ENCODE measurements at regions not wholly inside any gene's neighbourhood (a gene's known extent, or its start where the extent isn't known, plus 50 kb on each side); places are given as distances from the start of the nearest gene placed in this dataset.

GRCh38 chr1:187959062-187959461 lies 1130.3 kb downstream of the PLA2G4A start:
- H3K4me2 ChIP-seq (ENCODE audit: low read depth, low read length) = no peak overlapping the region
- H3K9ac ChIP-seq (ENCODE audit: low read length) = no peak overlapping the region
- TF ChIP-seq EZH2 (optimal IDR thresholded peaks at IDR 0.05; ENCODE audit: low read depth, low read length) (no peak), EZH2phosphoT487 (IDR thresholded peaks at IDR 0.05; ENCODE audit: low read length) (no peak), CTCF (IDR thresholded peaks at IDR 0.05; ENCODE audit: low read length) (no peak)
- DNase-seq = no peak
- no peak overlapping the region for H3K4me3 ChIP-seq (ENCODE audit: low read length)
- no peaks in the 10 kb centered on the region for H3K4me1 ChIP-seq (ENCODE audit: low read length)
- H3K9me2 ChIP-seq (replicated peaks; ENCODE audit: insufficient read depth, low read length) = no peaks in the 10 kb centered on the region
- H3K27me3 ChIP-seq (replicated peaks; ENCODE audit: insufficient read depth, low read length) = no peaks in the 10 kb centered on the region
- no peaks in the 10 kb centered on the region for H3K79me2 ChIP-seq (ENCODE audit: low read length)
- H2AFZ ChIP-seq (ENCODE audit: low read length) = no peak overlapping the region
- H3K27ac ChIP-seq (ENCODE audit: low read length) = no peak overlapping the region
- H4K20me1 ChIP-seq (ENCODE audit: insufficient read depth, low read length) = no peaks in the 10 kb centered on the region
- H3F3A ChIP-seq (ENCODE audit: insufficient read depth, low read length) = no peaks in the 10 kb centered on the region
- no peaks in the 10 kb centered on the region for H3K9me3 ChIP-seq (replicated peaks; ENCODE audit: insufficient read depth, low read length)
- no peaks in the 10 kb centered on the region for H3K36me3 ChIP-seq (replicated peaks; ENCODE audit: insufficient read depth, low read length)

DNA sequence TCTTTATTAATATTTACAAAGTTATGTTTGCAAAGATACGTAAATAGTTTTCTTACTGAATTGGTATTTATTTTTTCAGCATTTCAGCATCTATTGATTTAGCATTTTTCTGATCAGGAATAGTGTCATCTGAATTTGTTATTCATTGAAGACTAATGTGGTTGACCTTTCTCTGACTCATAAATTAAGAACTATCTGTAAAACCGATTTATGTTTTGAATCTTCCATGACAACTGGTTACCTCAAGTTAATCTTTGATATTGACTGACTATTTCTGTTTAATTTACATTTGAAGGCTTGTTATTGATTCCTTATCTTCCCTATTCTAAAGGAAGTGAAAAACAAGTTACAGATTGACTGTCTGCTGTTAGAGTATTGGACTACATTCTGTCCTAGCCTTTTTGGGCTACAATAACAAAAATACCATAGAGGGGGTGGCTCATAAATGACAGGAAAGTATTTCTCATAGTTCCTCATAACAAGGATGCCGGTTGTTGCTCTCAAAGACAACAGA lies 1131.4 kb downstream of the PLA2G4A start:
- no peak overlapping the region for H2AFZ ChIP-seq (ENCODE audit: low read length)
- H3K36me3 ChIP-seq (replicated peaks; ENCODE audit: insufficient read depth, low read length) = no peaks in the 10 kb centered on the region
- no peak for TF ChIP-seq EZH2phosphoT487 (IDR thresholded peaks at IDR 0.05; ENCODE audit: low read length)
- no peak for TF ChIP-seq CTCF (IDR thresholded peaks at IDR 0.05; ENCODE audit: low read length)
- TF ChIP-seq EZH2 (optimal IDR thresholded peaks at IDR 0.05; ENCODE audit: low read depth, low read length) = no peak
- no peak overlapping the region for H3K4me2 ChIP-seq (ENCODE audit: low read depth, low read length)
- H3K4me3 ChIP-seq (ENCODE audit: low read length) = no peak overlapping the region
- H3K27me3 ChIP-seq (replicated peaks; ENCODE audit: insufficient read depth, low read length) = no peaks in the 10 kb centered on the region
- H3K27ac ChIP-seq (ENCODE audit: low read length) = no peak overlapping the region
- no peaks in the 10 kb centered on the region for H3K4me1 ChIP-seq (ENCODE audit: low read length)
- H4K20me1 ChIP-seq (ENCODE audit: insufficient read depth, low read length) = no peaks in the 10 kb centered on the region
- DNase-seq = no peak
- no peaks in the 10 kb centered on the region for H3K9me2 ChIP-seq (replicated peaks; ENCODE audit: insufficient read depth, low read length)
- H3K9me3 ChIP-seq (replicated peaks; ENCODE audit: insufficient read depth, low read length) = no peaks in the 10 kb centered on the region
- H3F3A ChIP-seq (ENCODE audit: insufficient read depth, low read length) = no peaks in the 10 kb centered on the region
- no peak overlapping the region for H3K9ac ChIP-seq (ENCODE audit: low read length)
- no peaks in the 10 kb centered on the region for H3K79me2 ChIP-seq (ENCODE audit: low read length)

DNA sequence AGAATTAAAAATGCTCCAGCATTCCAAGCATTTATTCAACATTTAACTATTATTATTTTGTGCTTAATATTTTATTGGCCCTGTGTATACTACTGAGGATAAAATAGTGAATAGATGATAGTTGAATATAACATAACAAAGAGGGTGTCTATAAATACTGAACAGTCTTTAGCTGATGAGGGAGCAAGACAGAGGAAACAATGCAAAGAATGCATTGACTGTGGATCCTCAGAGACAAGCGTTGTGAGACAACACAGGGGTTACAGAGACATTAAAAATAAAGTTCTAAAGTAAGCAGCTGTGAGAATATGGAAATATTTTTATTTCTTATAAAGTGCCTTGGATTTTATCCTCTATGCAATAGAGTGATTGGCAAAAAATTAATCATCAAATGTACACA lies 1133.1 kb downstream of the PLA2G4A start:
- Histone ChIP-seq H3K4me1 (ENCODE audit: low read length) (no peaks in the 10 kb centered on the region), H2AFZ (ENCODE audit: low read length) (no peak overlapping the region), H3K27me3 (replicated peaks; ENCODE audit: insufficient read depth, low read length) (no peaks in the 10 kb centered on the region), H3K36me3 (replicated peaks; ENCODE audit: insufficient read depth, low read length) (no peaks in the 10 kb centered on the region), H3K9ac (ENCODE audit: low read length) (no peak overlapping the region), H3F3A (ENCODE audit: insufficient read depth, low read length) (no peaks in the 10 kb centered on the region), H3K27ac (ENCODE audit: low read length) (no peak overlapping the region), H3K79me2 (ENCODE audit: low read length) (no peaks in the 10 kb centered on the region), H3K4me2 (ENCODE audit: low read depth, low read length) (no peak overlapping the region), H3K9me3 (replicated peaks; ENCODE audit: insufficient read depth, low read length) (no peaks in the 10 kb centered on the region), H4K20me1 (ENCODE audit: insufficient read depth, low read length) (no peaks in the 10 kb centered on the region), H3K4me3 (ENCODE audit: low read length) (no peak overlapping the region), H3K9me2 (replicated peaks; ENCODE audit: insufficient read depth, low read length) (no peaks in the 10 kb centered on the region)
- TF ChIP-seq CTCF (IDR thresholded peaks at IDR 0.05; ENCODE audit: low read length) = no peak
- TF ChIP-seq EZH2phosphoT487 (IDR thresholded peaks at IDR 0.05; ENCODE audit: low read length) = no peak
- TF ChIP-seq EZH2 (optimal IDR thresholded peaks at IDR 0.05; ENCODE audit: low read depth, low read length) = no peak
- DNase-seq = no peak

All from MM.1S (cell line).